Activated B cell treated with CpG ODN at 0.5 μM for 24 hours (primary cell): ENCODE measurements at regions not wholly inside any gene's neighbourhood (a gene's known extent, or its start where the extent isn't known, plus 50 kb on each side); places are given as distances from the start of the nearest gene placed in this dataset.

ENCODE experiments used
- ATAC-seq: fragments of 200-7000 bp; cut with Tn5 transposase; one replicate; pipeline ENCODE4 v1.10.0; 2021; ENCODE audit warnings: low read depth, mild to moderate bottlenecking, moderate library complexity
- CTCF ChIA-PET: fragments of 350-600 bp; sonication (Branson Sonifier 250); formaldehyde crosslinking; loops from one replicate; lab custom pipeline; 2021; ENCODE audit warnings: antibody characterized with exemption; lab: Charles Lee
- POLR2A ChIA-PET: fragments of 350-600 bp; sonication (Branson Sonifier 250); formaldehyde crosslinking; loops from one replicate; lab custom pipeline; 2021; ENCODE audit warnings: antibody characterized with exemption; lab: Charles Lee
- DNase-seq: peaks from one replicate; pipeline ENCODE4 v3.0.0; 2022
- H3K27ac Mint-ChIP-seq: one replicate; pipeline ENCODE4 v1.8.0; 2020; ENCODE audit warnings: mixed read lengths
- H3K27me3 Mint-ChIP-seq: one replicate; pipeline ENCODE4 v1.8.0; 2021; ENCODE audit warnings: mixed read lengths
- H3K36me3 Mint-ChIP-seq: one replicate; pipeline ENCODE4 v1.8.0; 2021; ENCODE audit warnings: low read depth, mixed read lengths
- H3K4me1 Mint-ChIP-seq: one replicate; pipeline ENCODE4 v1.8.0; 2021; ENCODE audit warnings: mixed read lengths
- H3K4me3 Mint-ChIP-seq: one replicate; pipeline ENCODE4 v1.8.0; 2020; ENCODE audit warnings: mild to moderate bottlenecking, mixed read lengths
- H3K9me3 Mint-ChIP-seq: one replicate; pipeline ENCODE4 v1.8.0; 2020; ENCODE audit warnings: mixed read lengths
- intact Hi-C: fragments of 100-400 bp; cut with micrococcal nuclease; formaldehyde crosslinking; loops from one replicate; pipeline ENCODE4 v1.15.1; 2024
- TF ChIP-seq, protein P1 (sequence below): fragments of 200-600 bp; IDR thresholded peaks from one replicate; pipeline ENCODE4 v1.8.0; 2022; ENCODE audit warnings: antibody characterized with exemption, mild to moderate bottlenecking

DNA sequence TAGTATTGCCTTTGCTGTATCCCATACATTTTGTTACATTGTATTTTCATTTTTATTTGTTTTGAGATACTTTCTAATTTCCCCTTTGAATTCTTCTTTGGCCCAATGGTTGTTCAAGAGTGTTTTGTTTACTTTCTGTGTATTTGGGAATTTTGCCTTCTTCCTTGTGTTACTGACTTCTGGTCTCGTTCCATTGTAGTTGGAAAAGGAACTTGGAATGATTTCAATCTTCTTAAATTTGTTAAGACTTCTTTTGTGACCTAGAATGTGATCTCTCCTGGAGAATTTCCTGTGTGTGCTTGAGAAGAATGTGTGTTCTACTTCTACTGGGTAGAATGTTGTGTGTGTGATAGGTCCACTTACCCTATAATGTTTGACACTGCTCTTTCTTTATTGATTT, 304.4 kb upstream of the RTL1 start:
- TF ChIP-seq, protein P1, sequence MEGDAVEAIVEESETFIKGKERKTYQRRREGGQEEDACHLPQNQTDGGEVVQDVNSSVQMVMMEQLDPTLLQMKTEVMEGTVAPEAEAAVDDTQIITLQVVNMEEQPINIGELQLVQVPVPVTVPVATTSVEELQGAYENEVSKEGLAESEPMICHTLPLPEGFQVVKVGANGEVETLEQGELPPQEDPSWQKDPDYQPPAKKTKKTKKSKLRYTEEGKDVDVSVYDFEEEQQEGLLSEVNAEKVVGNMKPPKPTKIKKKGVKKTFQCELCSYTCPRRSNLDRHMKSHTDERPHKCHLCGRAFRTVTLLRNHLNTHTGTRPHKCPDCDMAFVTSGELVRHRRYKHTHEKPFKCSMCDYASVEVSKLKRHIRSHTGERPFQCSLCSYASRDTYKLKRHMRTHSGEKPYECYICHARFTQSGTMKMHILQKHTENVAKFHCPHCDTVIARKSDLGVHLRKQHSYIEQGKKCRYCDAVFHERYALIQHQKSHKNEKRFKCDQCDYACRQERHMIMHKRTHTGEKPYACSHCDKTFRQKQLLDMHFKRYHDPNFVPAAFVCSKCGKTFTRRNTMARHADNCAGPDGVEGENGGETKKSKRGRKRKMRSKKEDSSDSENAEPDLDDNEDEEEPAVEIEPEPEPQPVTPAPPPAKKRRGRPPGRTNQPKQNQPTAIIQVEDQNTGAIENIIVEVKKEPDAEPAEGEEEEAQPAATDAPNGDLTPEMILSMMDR = no peak
- no peaks in the 10 kb centered on the region for H3K4me1 Mint-ChIP-seq
- no peak for ATAC-seq
- no peak for DNase-seq
- H3K27ac Mint-ChIP-seq = no peak overlapping the region
- H3K36me3 Mint-ChIP-seq = peaks cover 2% of the 10 kb centered on the region
- peaks cover 50% of the 10 kb centered on the region for H3K9me3 Mint-ChIP-seq
- POLR2A ChIA-PET = no interaction called here
- H3K4me3 Mint-ChIP-seq = no peak overlapping the region
- intact Hi-C loops = no loop called here
- no peaks in the 10 kb centered on the region for H3K27me3 Mint-ChIP-seq
- CTCF ChIA-PET = no interaction called here

DNA sequence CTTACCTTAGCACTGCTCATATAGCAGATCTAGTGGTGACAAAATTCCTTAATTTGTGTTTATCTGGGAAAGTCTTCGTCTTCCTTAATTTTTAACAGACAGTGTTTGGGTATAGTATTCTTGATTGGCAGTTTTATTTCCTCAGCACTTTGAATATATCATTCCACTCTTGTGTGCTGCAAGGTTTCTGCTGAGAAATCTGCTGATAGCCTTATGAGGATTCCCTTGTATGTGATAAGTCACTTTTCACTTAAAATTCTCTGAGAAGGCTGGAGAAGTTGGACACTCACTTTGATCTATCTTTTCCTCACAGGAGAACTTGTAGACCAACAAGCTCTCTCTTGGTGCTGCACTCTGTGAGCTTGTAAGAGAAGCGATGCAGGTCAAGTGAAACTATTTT, 306.1 kb upstream of the RTL1 start:
- H3K4me1 Mint-ChIP-seq = no peaks in the 10 kb centered on the region
- intact Hi-C loops = no loop called here
- no peak for DNase-seq
- peaks cover 54% of the 10 kb centered on the region for H3K9me3 Mint-ChIP-seq
- H3K27me3 Mint-ChIP-seq = no peaks in the 10 kb centered on the region
- ATAC-seq = no peak
- no peak overlapping the region for H3K4me3 Mint-ChIP-seq
- H3K27ac Mint-ChIP-seq = no peak overlapping the region
- ChIA-PET POLR2A (no interaction called here), CTCF (no interaction called here)
- TF ChIP-seq, protein P1 = no peak
- H3K36me3 Mint-ChIP-seq = peaks cover 2% of the 10 kb centered on the region

DNA sequence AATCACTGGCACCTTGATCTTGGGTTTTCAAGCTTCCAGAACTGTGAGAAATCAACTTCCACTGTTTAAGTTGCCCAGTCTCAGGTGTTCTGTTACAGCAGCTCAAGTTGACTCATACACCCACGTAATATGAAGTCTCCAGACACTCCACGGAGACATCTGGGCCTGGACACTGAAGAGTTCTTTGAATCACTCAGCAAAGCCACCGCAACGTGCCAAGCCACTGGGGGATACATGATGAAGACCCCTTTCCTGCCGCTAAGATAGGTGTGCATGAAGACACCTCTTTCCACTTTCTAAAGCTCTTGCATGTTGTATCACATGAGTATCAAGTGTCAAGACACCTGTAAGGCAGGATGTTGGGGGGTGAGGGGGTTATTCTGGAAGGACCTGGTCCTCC, 311.7 kb upstream of the RTL1 start:
- Mint-ChIP-seq H3K27ac (no peak overlapping the region), H3K27me3 (no peaks in the 10 kb centered on the region), H3K36me3 (no peaks in the 10 kb centered on the region), H3K9me3 (peaks cover 24% of the 10 kb centered on the region), H3K4me1 (no peaks in the 10 kb centered on the region), H3K4me3 (no peak overlapping the region)
- POLR2A ChIA-PET = no interaction called here
- TF ChIP-seq, protein P1 = no peak
- intact Hi-C loops = no loop called here
- CTCF ChIA-PET = no interaction called here
- ATAC-seq = no peak
- DNase-seq = no peak

DNA sequence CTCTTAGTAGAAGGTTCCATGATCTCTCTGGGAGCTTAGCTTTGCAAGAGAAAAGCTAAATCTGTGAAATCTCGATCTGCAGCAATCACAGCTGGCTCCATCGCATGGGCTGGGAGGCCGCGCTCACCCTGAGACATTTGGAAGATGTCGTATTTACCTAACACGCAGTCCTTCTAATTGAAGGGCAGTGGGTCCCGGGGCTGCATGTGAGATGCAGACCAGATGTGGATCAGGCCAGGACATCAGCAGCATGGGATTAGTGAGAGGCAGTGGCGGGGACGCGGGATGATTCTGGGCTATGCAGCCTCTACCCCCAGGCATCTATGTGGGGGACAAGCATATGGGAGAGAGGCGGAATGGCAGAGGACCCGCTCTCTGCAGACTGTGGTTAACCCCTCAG, 312.4 kb upstream of the RTL1 start:
- peaks cover 19% of the 10 kb centered on the region for H3K9me3 Mint-ChIP-seq
- intact Hi-C loops = no loop called here

DNA sequence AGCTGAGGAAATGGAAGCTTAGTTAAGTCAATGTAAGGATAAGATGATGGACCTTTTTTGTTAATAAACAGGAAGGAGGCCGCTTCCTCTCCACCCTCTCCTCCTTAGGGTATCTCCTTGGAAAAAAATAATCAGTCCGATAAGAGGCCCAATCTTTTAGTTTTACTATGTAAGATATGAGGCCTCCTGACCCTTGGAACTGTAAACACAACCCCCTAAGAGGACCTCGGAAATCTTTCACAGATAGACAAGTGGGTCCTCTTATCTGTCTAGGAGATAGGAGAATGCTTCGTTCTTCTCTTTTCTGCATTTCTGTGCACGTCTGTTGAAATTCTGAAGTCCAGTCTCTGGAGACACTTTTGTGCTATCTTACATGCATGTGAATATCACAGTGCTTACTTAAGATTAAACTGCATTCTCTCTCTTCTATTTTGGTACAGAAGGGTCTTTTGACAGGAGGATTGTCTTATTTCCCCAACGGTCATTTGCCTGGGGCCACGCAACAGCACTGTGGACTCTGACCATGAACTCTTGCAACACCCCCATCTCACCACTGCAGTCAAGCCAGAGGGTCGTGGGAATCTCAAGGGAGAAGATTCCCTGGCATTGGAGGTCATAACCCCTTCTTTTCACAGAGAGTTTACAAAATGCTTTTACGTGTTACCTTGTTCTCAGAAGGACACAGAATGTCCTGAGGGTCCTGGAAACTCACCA, 313.0 kb upstream of the RTL1 start:
- CTCF ChIA-PET = no interaction called here

More for the DNA sequence above, 312.4 kb upstream of the RTL1 start:
- Mint-ChIP-seq H3K4me3 (no peak overlapping the region), H3K27me3 (no peaks in the 10 kb centered on the region), H3K36me3 (no peaks in the 10 kb centered on the region), H3K4me1 (no peaks in the 10 kb centered on the region), H3K27ac (no peak overlapping the region)
- POLR2A ChIA-PET = no interaction called here
- DNase-seq = no peak
- no peak for ATAC-seq
- TF ChIP-seq, protein P1 = no peak
- CTCF ChIA-PET = no interaction called here

More for the DNA sequence above, 313.0 kb upstream of the RTL1 start:
- no peak overlapping the region for H3K27ac Mint-ChIP-seq
- ATAC-seq (no peak), DNase-seq (no peak)
- intact Hi-C loops = no loop called here
- H3K4me1 Mint-ChIP-seq = no peaks in the 10 kb centered on the region
- no peaks in the 10 kb centered on the region for H3K27me3 Mint-ChIP-seq
- no peaks in the 10 kb centered on the region for H3K36me3 Mint-ChIP-seq
- H3K4me3 Mint-ChIP-seq = no peak overlapping the region
- H3K9me3 Mint-ChIP-seq = peaks cover 19% of the 10 kb centered on the region
- TF ChIP-seq, protein P1 = no peak
- POLR2A ChIA-PET = no interaction called here
